Testis (tissue), 2 donors: ENCODE measurements at regions not wholly inside any gene's neighbourhood (a gene's known extent, or its start where the extent isn't known, plus 50 kb on each side); places are given as distances from the start of the nearest gene placed in this dataset.

Experiments used
- DNase-seq: peaks from one replicate; pipeline ENCODE4 v3.0.0-alpha.2; 2019
- H3K27ac ChIP-seq, 2 donors: fragments of 200-600 bp; sonication (generic); one replicate each; pipeline ENCODE4 v1.5.1; 2019
- H3K27me3 ChIP-seq: fragments of 200-600 bp; sonication (generic); one replicate; pipeline ENCODE4 v1.5.1; 2019
- H3K36me3 ChIP-seq: fragments of 200-600 bp; sonication (generic); one replicate; pipeline ENCODE4 v1.5.1; 2017; ENCODE audit warnings: low read depth; ENCODE audit errors: missing control alignments
- H3K4me1 ChIP-seq: fragments of 200-600 bp; sonication (generic); one replicate; pipeline ENCODE4 v1.5.1; 2019
- H3K4me3 ChIP-seq, 2 donors: fragments of 200-600 bp; sonication (generic); one replicate each; pipeline ENCODE4 v1.5.1; 2017 to 2019
- H3K9me3 ChIP-seq: fragments of 200-600 bp; sonication (generic); one replicate; pipeline ENCODE4 v1.5.1; 2017
- POLR2A ChIP-seq: fragments of 450-650 bp; IDR thresholded peaks from one replicate; pipeline ENCODE4 v1.6.1; 2017; ENCODE audit warnings: antibody characterized with exemption, mild to moderate bottlenecking, moderate library complexity
- WGBS, 2 donors: methylation state at CpG; one replicate each; pipeline ENCODE4 v1.1.5; 2018; 5-methylcytosine and 5-hydroxymethylcytosine counted together
- intact Hi-C: fragments of 100-400 bp; cut with DNase I; formaldehyde crosslinking; loops from one replicate; pipeline ENCODE4 v1.15.1; 2023; ENCODE audit warnings: low total_unique reads
- TF ChIP-seq, protein P1 (sequence below), 3 experiments: fragments of 450-650 bp in 2 of 3; fragments of 200-600 bp in 1 of 3; sonication (generic) in 1 of 3; IDR thresholded peaks; one replicate each; pipeline ENCODE4 v1.5.1; 2016 to 2019; ENCODE audit warnings: antibody characterized with exemption in 3 of 3, mild to moderate bottlenecking in 2 of 3, moderate library complexity in 1 of 3

DNA sequence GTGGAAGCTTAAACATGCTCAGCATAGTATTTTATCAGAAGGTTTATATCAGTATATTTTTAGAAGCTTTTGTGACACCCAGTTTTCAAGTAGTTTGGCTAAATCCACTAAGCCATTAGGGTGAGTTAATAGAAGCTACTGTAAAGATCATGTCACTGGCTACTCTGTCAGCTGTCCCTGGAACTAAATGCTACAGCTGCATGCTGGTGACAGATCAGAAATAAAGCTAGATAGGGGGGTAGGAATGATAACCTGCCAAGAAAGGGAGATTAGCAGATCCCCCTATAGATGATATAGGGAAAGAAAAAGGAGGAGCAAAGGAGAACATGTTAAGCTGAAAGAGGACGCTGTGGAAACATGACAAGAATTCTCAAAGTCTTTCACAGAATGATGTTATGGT is 363.2 kb downstream of the QKI start:
- Histone ChIP-seq H3K4me3 (no peak overlapping the region), H3K4me1 (no peaks in the 10 kb centered on the region), H3K27ac (no peak overlapping the region), H3K9me3 (no peaks in the 10 kb centered on the region), H3K36me3 (no peaks in the 10 kb centered on the region), H3K27me3 (no peaks in the 10 kb centered on the region)
- TF ChIP-seq, protein P1, sequence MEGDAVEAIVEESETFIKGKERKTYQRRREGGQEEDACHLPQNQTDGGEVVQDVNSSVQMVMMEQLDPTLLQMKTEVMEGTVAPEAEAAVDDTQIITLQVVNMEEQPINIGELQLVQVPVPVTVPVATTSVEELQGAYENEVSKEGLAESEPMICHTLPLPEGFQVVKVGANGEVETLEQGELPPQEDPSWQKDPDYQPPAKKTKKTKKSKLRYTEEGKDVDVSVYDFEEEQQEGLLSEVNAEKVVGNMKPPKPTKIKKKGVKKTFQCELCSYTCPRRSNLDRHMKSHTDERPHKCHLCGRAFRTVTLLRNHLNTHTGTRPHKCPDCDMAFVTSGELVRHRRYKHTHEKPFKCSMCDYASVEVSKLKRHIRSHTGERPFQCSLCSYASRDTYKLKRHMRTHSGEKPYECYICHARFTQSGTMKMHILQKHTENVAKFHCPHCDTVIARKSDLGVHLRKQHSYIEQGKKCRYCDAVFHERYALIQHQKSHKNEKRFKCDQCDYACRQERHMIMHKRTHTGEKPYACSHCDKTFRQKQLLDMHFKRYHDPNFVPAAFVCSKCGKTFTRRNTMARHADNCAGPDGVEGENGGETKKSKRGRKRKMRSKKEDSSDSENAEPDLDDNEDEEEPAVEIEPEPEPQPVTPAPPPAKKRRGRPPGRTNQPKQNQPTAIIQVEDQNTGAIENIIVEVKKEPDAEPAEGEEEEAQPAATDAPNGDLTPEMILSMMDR (IDR thresholded peaks at IDR 0.05), result no peak
- no peak for TF ChIP-seq POLR2A
- DNase-seq, result no peak
- intact Hi-C loops, result no loop called here
- WGBS, 2 donors, result 87 to 92% methylated on average over 1 of the region's 1 CpG

DNA sequence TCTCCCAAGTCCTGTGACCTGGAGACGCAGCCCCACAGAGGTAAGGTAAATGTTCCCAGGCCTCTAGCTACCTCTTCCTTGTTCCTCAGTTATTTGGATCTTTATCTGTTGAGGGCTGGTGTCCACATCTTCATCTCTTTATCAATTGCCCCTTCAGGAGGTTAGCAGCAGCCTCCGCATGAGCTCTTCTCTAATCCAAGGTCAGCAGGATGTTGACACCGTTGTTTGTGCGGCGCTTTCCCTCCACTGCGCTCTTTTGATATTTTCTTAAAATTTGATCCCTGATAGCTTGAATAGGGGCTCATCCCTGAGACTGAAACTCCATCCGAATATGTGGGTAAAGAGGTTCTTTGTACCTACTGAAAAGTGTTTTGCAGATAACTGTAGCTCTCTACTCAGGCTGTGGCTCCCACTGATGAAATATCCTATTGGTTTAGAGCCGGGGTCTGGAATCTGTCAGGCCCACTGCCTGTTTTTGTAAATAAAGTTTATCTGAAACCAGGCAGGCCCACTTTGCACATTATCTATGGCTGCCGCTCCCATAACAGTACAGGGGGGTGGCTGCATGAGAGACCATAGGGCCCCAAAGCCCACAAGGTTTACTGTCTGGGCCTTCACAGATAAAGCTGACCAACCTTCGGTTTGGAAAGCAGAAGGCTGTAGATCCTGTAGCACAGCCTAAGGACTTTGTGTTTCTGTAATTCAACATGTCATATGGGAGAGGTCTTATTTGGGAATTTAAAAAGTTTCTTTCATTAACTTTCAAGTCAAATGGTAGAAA is 362.6 kb downstream of the QKI start:
- intact Hi-C loops, result no loop called here
- H3K36me3 ChIP-seq, result no peaks in the 10 kb centered on the region
- no peaks in the 10 kb centered on the region for H3K4me1 ChIP-seq
- WGBS, 2 donors, result 86 to 93% methylated on average over 10 of the region's 10 CpGs
- no peak for DNase-seq
- TF ChIP-seq POLR2A, result no peak
- TF ChIP-seq, protein P1 (IDR thresholded peaks at IDR 0.05), result no peak
- no peaks in the 10 kb centered on the region for H3K27me3 ChIP-seq
- H3K4me3 ChIP-seq, result no peak overlapping the region
- H3K9me3 ChIP-seq, result no peaks in the 10 kb centered on the region
- no peak overlapping the region for H3K27ac ChIP-seq

DNA sequence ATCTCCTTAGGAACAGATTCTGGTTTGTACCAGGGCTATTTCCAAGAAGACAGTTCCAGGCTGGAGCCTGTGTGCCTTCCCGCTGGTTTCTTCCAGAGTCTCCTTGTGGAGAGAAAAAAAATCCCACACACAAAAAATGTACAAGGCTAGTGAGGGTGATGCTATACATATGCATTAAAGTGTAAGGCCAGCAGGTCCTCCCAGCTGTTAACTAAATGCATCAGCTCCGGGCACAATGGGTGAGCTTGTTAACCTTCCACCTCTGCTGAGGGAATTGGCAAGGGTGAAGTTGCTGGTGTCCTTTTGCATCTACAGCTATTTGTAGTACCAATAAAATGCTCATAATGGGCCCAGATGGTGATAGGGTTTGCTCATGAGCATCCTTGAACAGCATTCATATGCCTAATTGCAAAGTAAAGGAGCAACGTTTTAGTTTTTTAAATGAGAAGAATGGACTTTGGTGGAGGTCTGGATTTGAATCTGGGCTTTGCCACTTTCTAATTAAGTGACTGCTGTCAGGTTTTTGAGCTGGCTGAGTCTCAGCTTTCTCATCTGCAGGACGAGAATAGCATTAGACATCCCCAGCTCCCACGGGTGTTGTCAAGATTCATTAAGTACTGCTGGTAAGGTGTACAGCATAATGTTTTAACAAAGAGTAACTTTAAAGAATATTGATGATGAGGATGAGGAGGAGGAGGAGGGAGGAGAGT is 361.8 kb downstream of the QKI start:
- DNase-seq, result no peak
- intact Hi-C loops, result no loop called here
- H3K4me3 ChIP-seq, result no peak overlapping the region
- no peaks in the 10 kb centered on the region for H3K4me1 ChIP-seq
- 82 to 84% methylated on average over 5 of the region's 5 CpGs for WGBS, 2 donors
- no peaks in the 10 kb centered on the region for H3K27me3 ChIP-seq
- no peak overlapping the region for H3K27ac ChIP-seq
- no peaks in the 10 kb centered on the region for H3K9me3 ChIP-seq
- no peaks in the 10 kb centered on the region for H3K36me3 ChIP-seq
- TF ChIP-seq POLR2A, result no peak
- TF ChIP-seq, protein P1 (IDR thresholded peaks at IDR 0.05), result no peak

DNA sequence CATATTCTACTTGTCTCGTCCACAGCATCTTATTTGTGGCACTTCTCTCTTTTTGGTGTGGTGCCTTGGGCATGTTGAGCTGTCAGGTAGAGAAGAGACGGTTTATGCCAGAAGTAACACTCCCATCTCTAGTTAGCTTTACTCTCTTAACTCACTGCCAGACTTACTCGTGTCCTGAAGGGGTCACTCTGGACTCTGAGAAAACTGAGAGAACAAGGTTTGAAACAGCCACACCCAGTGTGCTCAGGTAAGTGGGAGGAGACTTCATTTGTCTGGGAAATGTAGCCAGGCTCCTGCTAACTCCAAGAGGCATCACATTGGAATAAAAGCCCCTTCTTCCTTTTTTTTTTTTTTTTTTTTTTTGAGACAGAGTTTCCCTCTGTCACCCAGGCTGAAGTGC is 360.8 kb downstream of the QKI start:
- no peaks in the 10 kb centered on the region for H3K36me3 ChIP-seq
- H3K27ac ChIP-seq, result no peak overlapping the region
- no peak for TF ChIP-seq POLR2A
- TF ChIP-seq, protein P1 (IDR thresholded peaks at IDR 0.05), result no peak
- H3K9me3 ChIP-seq, result no peaks in the 10 kb centered on the region
- WGBS, 2 donors, result 92 to 95% methylated on average over 3 of the region's 3 CpGs
- H3K27me3 ChIP-seq, result no peaks in the 10 kb centered on the region
- intact Hi-C loops, result no loop called here
- no peak overlapping the region for H3K4me3 ChIP-seq
- H3K4me1 ChIP-seq, result no peaks in the 10 kb centered on the region
- DNase-seq, result no peak
